Effector memory CD8-positive, alpha-beta T cell (primary cell): ENCODE measurements at regions not wholly inside any gene's neighbourhood (a gene's known extent, or its start where the extent isn't known, plus 50 kb on each side); places are given as distances from the start of the nearest gene placed in this dataset.
"Not testable (repeated sequence)": the region's sequence is repeated elsewhere in the genome, so short reads cannot be mapped to it uniquely, and the experiment has no call there.

ENCODE experiments used
- ATAC-seq: fragments of 150-1000 bp; cut with Tn5 transposase; replicated peaks from 2 replicates; pipeline ENCODE4 v1.10.0; 2021; ENCODE audit warnings: mild to moderate bottlenecking, moderate library complexity
- DNase-seq, 3 experiments: peaks; one replicate each; pipeline ENCODE4 v3.0.0; 2021
- H3K27ac Mint-ChIP-seq, 2 donors: one replicate each; pipeline ENCODE4 v1.8.0; 2022; ENCODE audit warnings: mild to moderate bottlenecking in 2 of 2, mixed read lengths in 2 of 2, moderate library complexity in 2 of 2
- H3K27me3 Mint-ChIP-seq, 2 donors: one replicate each; pipeline ENCODE4 v1.8.0; 2022; ENCODE audit warnings: mixed read lengths in 2 of 2
- H3K36me3 Mint-ChIP-seq: one replicate; pipeline ENCODE4 v1.8.0; 2022; ENCODE audit warnings: mild to moderate bottlenecking, moderate library complexity, mixed read lengths; ENCODE audit not compliant: insufficient read depth
- H3K4me1 Mint-ChIP-seq, 2 donors: one replicate each; pipeline ENCODE4 v1.8.0; 2022; ENCODE audit warnings: low read depth in 2 of 2, mixed read lengths in 2 of 2
- H3K4me3 Mint-ChIP-seq, 2 donors: one replicate each; pipeline ENCODE4 v1.8.0; 2022; ENCODE audit warnings: mild to moderate bottlenecking in 2 of 2, mixed read lengths in 2 of 2, moderate library complexity in 2 of 2
- H3K9me3 Mint-ChIP-seq, 2 donors: one replicate each; pipeline ENCODE4 v1.8.0; 2022; ENCODE audit warnings: mixed read lengths in 2 of 2

GRCh38 chr6:84314377-84314898 is 87.0 kb upstream of the CEP162 start:
- peaks cover 7 to 14% of the 10 kb centered on the region in 2 donors for H3K9me3 Mint-ChIP-seq
- DNase-seq (no peak), ATAC-seq (no peak)
- H3K36me3 Mint-ChIP-seq, result peaks cover 6% of the 10 kb centered on the region
- H3K4me1 Mint-ChIP-seq, result no peaks in the 10 kb centered on the region
- no peaks in the 10 kb centered on the region for H3K27me3 Mint-ChIP-seq
- H3K27ac Mint-ChIP-seq, result no peak overlapping the region
- no peak overlapping the region for H3K4me3 Mint-ChIP-seq

DNA sequence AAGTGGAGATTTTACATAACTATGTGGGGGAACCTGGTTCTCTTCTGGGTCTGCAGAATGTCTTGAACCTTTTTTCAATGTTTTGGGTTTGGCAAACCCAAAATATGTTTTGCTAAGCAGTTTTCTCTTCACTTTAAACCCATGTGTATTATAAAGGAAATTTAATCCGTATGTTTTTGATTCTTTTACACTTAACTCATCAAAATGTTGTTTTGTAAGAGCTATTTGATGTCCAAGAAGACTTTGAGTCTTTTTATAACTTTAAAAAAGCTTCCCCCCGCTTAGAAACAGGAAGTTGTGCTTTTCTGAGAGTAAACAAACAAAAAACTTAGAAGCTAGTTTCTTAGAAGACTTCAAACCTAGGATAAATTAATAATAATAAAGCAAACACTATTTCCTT is 81.9 kb upstream of the CEP162 start:
- no peak for DNase-seq
- Mint-ChIP-seq H3K36me3 (peaks cover 3% of the 10 kb centered on the region), H3K27me3 (no peaks in the 10 kb centered on the region), H3K4me1 (no peaks in the 10 kb centered on the region), H3K9me3 (peaks cover 0 to 3% of the 10 kb centered on the region in 2 donors), H3K4me3 (no peak overlapping the region), H3K27ac (no peak overlapping the region)
- no peak for ATAC-seq

DNA sequence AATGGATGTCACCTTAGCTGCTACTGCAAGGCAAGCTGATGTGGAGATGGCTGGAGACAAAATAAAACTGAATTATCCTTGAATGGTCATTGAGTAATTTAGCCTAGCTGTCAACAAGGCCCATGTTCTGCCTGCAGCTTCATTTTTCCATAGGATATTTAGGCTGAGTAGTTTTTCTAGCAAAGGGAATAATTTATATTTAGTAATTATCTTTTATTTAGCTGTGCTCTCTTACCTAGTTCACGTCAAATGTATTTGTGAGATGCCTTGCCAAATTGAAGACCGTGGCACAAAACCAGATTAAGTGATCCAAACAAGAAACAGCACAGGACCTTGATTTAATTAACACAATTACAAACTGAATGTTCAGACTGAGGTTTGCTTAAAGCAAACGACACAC is 77.4 kb upstream of the CEP162 start:
- H3K27me3 Mint-ChIP-seq, result no peaks in the 10 kb centered on the region
- no peak overlapping the region for H3K4me3 Mint-ChIP-seq
- ATAC-seq (no peak), DNase-seq (no peak)
- H3K9me3 Mint-ChIP-seq, result peaks cover 0 to 5% of the 10 kb centered on the region in 2 donors
- no peaks in the 10 kb centered on the region for H3K36me3 Mint-ChIP-seq
- H3K27ac Mint-ChIP-seq, result no peak overlapping the region
- H3K4me1 Mint-ChIP-seq, result no peaks in the 10 kb centered on the region

DNA sequence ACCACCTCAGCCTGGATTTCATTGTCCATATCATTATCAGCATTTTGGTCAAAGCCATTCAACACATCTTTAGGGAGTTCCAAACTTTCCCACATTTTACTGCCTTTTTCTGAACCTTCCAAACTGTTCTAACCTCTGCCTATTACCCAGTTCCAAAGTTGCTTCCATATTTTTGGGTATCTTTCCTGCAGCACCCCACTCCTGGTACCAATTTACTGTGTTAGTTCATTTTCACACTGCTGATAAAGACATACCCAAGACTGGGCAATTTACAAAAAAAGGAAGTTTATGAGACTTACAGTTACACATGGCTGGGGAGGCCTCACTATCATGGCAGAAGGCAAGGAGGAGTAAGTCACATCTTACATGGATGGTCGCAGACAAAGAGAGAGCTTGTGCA is 63.6 kb upstream of the CEP162 start:
- not testable (repeated sequence) for ATAC-seq, H3K4me1 Mint-ChIP-seq, H3K27me3 Mint-ChIP-seq, DNase-seq, H3K36me3 Mint-ChIP-seq, H3K27ac Mint-ChIP-seq, H3K4me3 Mint-ChIP-seq
- H3K9me3 Mint-ChIP-seq, result peaks cover 0 to 11% of the 10 kb centered on the region in 2 donors

- peaks cover 15 to 19% of the 10 kb centered on the region in 2 donors for H3K27me3 Mint-ChIP-seq
- H3K9me3 Mint-ChIP-seq, result peaks cover 0 to 5% of the 10 kb centered on the region in 2 donors
- H3K27ac Mint-ChIP-seq, result no peak overlapping the region
- no peaks in the 10 kb centered on the region for H3K36me3 Mint-ChIP-seq
- H3K4me3 Mint-ChIP-seq, result no peak overlapping the region
- H3K4me1 Mint-ChIP-seq, result no peaks in the 10 kb centered on the region
- ATAC-seq (no peak), DNase-seq (no peak)
Measured at GRCh38 chr6:84284428-84285049, 57.1 kb upstream of the CEP162 start.

DNA sequence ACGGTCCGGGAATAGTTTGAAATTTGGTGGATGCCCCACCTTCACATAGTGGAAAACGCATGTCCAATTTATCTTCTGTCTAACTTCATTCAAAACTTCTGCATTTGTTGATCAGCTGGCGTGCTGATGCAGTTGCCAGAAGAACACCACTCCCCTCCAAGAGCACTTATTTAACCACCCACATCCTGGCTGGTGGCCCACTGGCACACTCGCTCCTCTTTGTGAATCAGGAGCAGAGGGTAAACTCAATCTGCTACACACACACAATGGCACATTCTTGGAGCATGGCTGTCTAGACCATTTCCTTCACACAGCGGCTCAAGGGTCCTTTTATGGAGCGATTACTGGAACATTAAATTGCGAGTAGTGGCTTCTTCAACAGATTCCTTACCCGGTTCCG is 55.1 kb upstream of the CEP162 start:
- H3K27me3 Mint-ChIP-seq, result peaks cover 15 to 19% of the 10 kb centered on the region in 2 donors
- H3K9me3 Mint-ChIP-seq, result no peaks in the 10 kb centered on the region
- H3K27ac Mint-ChIP-seq, result no peak overlapping the region
- no peaks in the 10 kb centered on the region for H3K36me3 Mint-ChIP-seq
- DNase-seq (no peak), ATAC-seq (no peak)
- H3K4me1 Mint-ChIP-seq, result no peaks in the 10 kb centered on the region
- H3K4me3 Mint-ChIP-seq, result no peak overlapping the region

DNA sequence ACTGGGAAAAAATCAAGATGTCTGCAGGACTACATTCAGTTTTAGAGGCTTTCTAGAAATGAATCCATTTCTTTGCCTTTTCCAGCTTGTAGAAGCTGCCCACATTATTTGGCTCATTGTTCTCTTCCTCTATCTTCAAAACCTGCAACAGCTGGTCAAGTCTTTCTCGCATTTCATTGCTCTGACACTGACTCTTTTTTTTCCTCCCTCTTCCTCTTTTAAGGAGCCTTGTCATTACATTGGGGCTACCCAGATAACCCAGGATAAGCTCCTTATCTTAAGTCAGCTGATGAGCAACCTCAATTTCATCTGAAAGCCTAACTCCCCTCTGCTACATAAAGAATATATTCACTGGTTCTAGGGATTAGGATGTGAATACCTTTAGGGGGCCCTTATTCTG is 53.2 kb upstream of the CEP162 start:
- DNase-seq (no peak), ATAC-seq (no peak)
- no peak overlapping the region for H3K4me3 Mint-ChIP-seq
- peaks cover 15 to 19% of the 10 kb centered on the region in 2 donors for H3K27me3 Mint-ChIP-seq
- H3K36me3 Mint-ChIP-seq, result no peaks in the 10 kb centered on the region
- H3K9me3 Mint-ChIP-seq, result no peaks in the 10 kb centered on the region
- no peaks in the 10 kb centered on the region for H3K4me1 Mint-ChIP-seq
- H3K27ac Mint-ChIP-seq, result no peak overlapping the region

- no peak overlapping the region for H3K27ac Mint-ChIP-seq
- H3K9me3 Mint-ChIP-seq, result no peaks in the 10 kb centered on the region
- ATAC-seq, result no peak
- peaks cover 15 to 19% of the 10 kb centered on the region in 2 donors for H3K27me3 Mint-ChIP-seq
- no peaks in the 10 kb centered on the region for H3K4me1 Mint-ChIP-seq
- DNase-seq, result no peak
- no peaks in the 10 kb centered on the region for H3K36me3 Mint-ChIP-seq
- H3K4me3 Mint-ChIP-seq, result no peak overlapping the region
Measured at GRCh38 chr6:84280030-84280429, 52.6 kb upstream of the CEP162 start.

DNA sequence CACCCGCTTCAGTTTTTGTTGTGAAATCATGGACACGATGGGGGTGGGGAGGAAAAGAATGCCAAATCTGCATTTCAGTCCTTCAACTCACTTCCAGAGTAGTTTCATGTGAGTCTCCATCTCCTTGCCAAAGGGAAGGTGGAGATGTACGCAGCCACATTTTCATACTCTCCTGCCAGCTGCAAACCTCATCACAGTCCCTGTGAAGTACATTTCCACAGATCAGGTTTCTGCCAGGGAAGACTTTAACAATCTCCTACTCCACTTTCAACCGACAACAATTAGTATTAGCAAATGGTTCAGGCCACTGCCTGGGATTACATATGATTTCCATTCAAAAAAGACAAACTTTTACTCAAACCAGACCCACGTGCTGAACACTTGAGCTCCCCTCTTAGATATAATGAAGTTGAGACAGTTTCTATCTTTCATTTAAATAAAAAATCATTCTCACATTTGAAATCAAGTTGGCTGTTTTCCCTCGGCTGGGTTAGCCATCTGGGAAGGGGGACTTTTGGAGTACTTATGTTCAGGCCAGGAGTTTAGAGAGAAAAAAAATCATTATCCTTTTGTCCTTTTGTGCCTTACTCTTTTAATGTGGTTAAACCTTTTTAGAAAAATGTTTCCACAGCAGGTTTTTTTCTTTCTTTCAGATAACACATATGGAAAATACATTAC is 51.0 kb upstream of the CEP162 start:
- Mint-ChIP-seq H3K4me3 (no peak overlapping the region), H3K4me1 (no peaks in the 10 kb centered on the region), H3K27me3 (peaks cover 15 to 27% of the 10 kb centered on the region in 2 donors), H3K36me3 (no peaks in the 10 kb centered on the region), H3K9me3 (no peaks in the 10 kb centered on the region), H3K27ac (no peak overlapping the region)
- ATAC-seq (no peak), DNase-seq (no peak)
